Coronary artery (tissue), 2 donors: ENCODE measurements at regions not wholly inside any gene's neighbourhood (a gene's known extent, or its start where the extent isn't known, plus 50 kb on each side); places are given as distances from the start of the nearest gene placed in this dataset.

Source experiments
- DNase-seq: peaks from one replicate; pipeline ENCODE4 v3.0.0-alpha.2; 2017; ENCODE audit warnings: low spot score
- H3K27ac ChIP-seq, 2 donors: fragments of 200-600 bp; sonication (generic); one replicate each; pipeline ENCODE4 v1.5.1; 2016 to 2019
- H3K4me3 ChIP-seq: fragments of 200-600 bp; sonication (generic); 2 replicates; pipeline ENCODE4 v1.5.1; 2016; ENCODE audit warnings: mild to moderate bottlenecking, moderate library complexity
- TF ChIP-seq, protein P1 (sequence below): fragments of 200-600 bp; sonication (generic); IDR thresholded peaks from one replicate; pipeline ENCODE4 v1.5.1; 2019; ENCODE audit warnings: antibody characterized with exemption

GRCh38 chr10:105949721-105950120 is 1214.8 kb downstream of the SORCS1 start:
- Histone ChIP-seq H3K27ac (no peak overlapping the region), H3K4me3 (no peak overlapping the region)
- TF ChIP-seq, protein P1, sequence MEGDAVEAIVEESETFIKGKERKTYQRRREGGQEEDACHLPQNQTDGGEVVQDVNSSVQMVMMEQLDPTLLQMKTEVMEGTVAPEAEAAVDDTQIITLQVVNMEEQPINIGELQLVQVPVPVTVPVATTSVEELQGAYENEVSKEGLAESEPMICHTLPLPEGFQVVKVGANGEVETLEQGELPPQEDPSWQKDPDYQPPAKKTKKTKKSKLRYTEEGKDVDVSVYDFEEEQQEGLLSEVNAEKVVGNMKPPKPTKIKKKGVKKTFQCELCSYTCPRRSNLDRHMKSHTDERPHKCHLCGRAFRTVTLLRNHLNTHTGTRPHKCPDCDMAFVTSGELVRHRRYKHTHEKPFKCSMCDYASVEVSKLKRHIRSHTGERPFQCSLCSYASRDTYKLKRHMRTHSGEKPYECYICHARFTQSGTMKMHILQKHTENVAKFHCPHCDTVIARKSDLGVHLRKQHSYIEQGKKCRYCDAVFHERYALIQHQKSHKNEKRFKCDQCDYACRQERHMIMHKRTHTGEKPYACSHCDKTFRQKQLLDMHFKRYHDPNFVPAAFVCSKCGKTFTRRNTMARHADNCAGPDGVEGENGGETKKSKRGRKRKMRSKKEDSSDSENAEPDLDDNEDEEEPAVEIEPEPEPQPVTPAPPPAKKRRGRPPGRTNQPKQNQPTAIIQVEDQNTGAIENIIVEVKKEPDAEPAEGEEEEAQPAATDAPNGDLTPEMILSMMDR: no peak
- no peak for DNase-seq

DNA sequence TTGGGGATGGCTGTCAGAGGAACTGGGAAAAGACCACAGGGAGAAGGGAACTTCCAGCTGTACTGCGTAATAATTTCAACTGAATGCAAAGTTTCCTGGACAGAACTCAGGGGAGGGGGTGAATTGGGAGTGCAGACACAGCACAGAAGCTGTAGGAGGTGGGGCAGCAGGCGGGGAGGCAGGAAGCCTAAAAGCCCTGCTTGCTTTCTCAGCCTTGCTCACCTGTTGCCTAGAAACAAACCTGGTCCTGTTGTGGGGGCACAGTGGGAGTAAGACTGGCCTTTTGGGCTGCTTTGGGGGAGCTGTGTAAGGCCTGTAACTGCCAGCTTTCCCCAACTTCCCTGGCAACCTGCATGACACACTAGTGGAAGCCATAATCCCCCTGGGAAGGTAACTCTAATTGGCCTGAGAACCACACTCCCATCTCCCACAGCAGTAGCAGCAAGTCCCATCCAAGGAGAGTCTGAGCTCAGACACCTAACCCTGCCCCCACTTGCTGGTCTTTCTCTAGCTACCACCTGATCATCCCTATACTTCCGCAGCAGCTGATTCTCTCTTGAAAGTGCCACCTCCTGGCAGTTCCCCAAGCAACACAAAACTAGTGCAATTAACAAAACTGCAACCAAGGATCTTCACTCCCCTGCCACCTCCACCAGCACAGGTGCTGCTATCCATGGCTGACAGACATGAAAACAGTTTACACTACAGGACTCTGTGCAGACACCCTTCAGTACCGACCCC is 1239.3 kb downstream of the SORCS1 start:
- no peak overlapping the region for H3K27ac ChIP-seq
- H3K4me3 ChIP-seq: no peak overlapping the region
- TF ChIP-seq, protein P1: no peak
- DNase-seq: no peak

DNA sequence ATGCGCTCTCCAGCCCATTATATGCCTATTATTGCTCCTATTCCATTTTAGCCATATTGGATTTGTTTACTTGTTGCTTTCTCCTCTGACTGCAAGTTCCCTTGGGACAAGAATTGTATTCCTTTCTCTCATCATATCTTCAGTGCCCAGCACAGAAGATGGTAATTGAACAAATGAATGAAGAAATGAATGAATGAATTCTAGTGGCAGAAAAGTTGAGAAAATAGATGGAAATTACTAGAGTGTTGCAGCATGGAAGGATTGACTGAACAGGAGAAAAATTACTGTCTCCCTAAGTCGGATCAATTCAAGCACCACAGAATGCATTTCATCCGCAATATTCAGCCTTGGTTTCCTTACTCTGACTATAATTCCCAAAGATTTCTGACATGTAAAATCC is 1243.2 kb downstream of the SORCS1 start:
- H3K4me3 ChIP-seq: no peak overlapping the region
- no peak for DNase-seq
- TF ChIP-seq, protein P1: no peak
- no peak overlapping the region for H3K27ac ChIP-seq

DNA sequence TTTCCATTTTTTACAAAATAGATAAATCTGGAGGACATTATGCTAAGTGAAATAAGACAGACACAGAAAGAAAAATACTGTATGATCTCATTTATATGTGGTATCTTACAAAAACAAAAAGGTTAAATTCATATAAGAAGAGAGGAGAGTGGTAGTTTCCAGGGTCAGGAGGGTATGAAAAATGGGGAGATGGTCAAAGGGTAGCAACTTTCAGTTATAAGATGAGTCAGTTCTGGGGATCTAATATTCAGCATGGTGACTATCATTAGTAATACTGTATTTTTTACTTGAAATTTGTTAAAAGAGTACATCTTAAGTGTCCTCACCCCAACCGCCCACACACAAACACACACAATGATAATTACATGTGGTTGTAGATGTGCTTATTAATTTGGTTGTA is 1250.1 kb downstream of the SORCS1 start:
- H3K27ac ChIP-seq: no peak overlapping the region
- TF ChIP-seq, protein P1: no peak
- DNase-seq: no peak
- H3K4me3 ChIP-seq: no peak overlapping the region

DNA sequence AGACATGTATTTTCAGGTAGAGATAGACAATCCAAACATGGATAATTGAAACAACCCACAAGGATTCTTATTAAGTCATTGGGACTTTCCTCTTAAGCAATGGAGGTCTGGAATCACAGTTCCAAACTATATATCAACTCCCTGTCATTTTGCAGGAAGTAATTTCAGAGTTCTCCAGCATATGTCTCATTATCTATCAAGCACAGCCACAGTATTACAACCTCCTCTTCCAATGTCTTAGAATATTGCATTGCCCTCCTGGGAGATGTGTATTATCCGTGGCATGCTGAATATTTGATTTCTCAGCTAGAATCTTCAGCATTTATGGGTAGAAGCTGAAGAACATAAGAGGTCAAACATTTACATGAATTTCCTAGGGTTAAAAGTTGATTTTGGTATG is 1255.8 kb downstream of the SORCS1 start:
- DNase-seq: no peak
- H3K27ac ChIP-seq: no peak overlapping the region
- TF ChIP-seq, protein P1: no peak
- no peak overlapping the region for H3K4me3 ChIP-seq

GRCh38 chr10:105885495-105885894 is 1244.4 kb downstream of the SORCS3 start:
- TF ChIP-seq, protein P1: no peak
- Histone ChIP-seq H3K4me3 (no peak overlapping the region), H3K27ac (no peak overlapping the region)
- DNase-seq: no peak

DNA sequence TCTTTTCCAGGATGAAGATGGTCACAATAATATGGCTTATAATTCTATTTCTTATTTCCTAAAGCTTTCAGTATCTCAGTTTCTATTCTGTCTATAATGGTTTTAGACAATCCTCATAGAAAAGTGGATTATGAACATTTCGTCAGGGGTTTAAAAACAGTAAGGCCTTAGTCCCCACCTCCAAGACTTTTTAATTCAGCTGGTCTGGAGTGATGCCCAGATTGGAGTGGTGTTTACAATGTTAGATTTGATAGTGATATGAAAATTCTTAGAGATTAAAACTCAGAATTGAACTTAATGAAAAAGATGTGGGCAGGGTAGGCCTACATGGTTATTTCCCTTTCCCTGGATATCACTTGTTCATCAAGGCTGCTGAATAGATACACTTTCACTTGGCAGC is 1238.3 kb downstream of the SORCS3 start:
- H3K4me3 ChIP-seq: no peak overlapping the region
- no peak for DNase-seq
- TF ChIP-seq, protein P1: no peak
- H3K27ac ChIP-seq: no peak overlapping the region
